IPS-20b (cell line): ENCODE measurements at regions not wholly inside any gene's neighbourhood (a gene's known extent, or its start where the extent isn't known, plus 50 kb on each side); places are given as distances from the start of the nearest gene placed in this dataset.

Experiments used
- H3K27ac ChIP-seq: one replicate; pipeline ENCODE4 v1.5.1; 2013; ENCODE audit warnings: low read length
- H3K27me3 ChIP-seq: 2 replicates; pipeline ENCODE4 v1.6.1; 2013; ENCODE audit warnings: mild to moderate bottlenecking, low read length, inconsistent platforms; ENCODE audit not compliant: insufficient read depth
- H3K36me3 ChIP-seq: 2 replicates; pipeline ENCODE4 v1.6.1; 2013; ENCODE audit warnings: low read depth, mild to moderate bottlenecking, inconsistent platforms, low read length, moderate library complexity; ENCODE audit not compliant: insufficient read depth
- H3K4me1 ChIP-seq: 2 replicates; pipeline ENCODE4 v1.6.1; 2013; ENCODE audit warnings: mild to moderate bottlenecking, control low read depth, inconsistent platforms, low read length, moderate library complexity; ENCODE audit not compliant: insufficient read depth
- H3K4me3 ChIP-seq: 2 replicates; pipeline ENCODE4 v1.5.1; 2013; ENCODE audit warnings: mild to moderate bottlenecking, low read length, inconsistent platforms
- H3K9ac ChIP-seq: 2 replicates; pipeline ENCODE4 v1.6.1; 2013; ENCODE audit warnings: low read depth, mild to moderate bottlenecking, inconsistent platforms, low read length, moderate library complexity
- H3K9me3 ChIP-seq: 2 replicates; pipeline ENCODE4 v1.6.1; 2013; ENCODE audit warnings: mild to moderate bottlenecking, low read depth, low read length, inconsistent platforms; ENCODE audit not compliant: insufficient read depth

- Histone ChIP-seq H3K27ac (no peak overlapping the region), H3K4me3 (no peak overlapping the region), H3K9ac (no peak overlapping the region), H3K27me3 (no peaks in the 10 kb centered on the region), H3K9me3 (no peaks in the 10 kb centered on the region), H3K36me3 (no peaks in the 10 kb centered on the region), H3K4me1 (no peaks in the 10 kb centered on the region)
These were observed 685.0 kb upstream of the EPHA5 start for GRCh38 chr4:66355328-66355727.

- Histone ChIP-seq H3K27ac (no peak overlapping the region), H3K4me3 (no peak overlapping the region), H3K9ac (no peak overlapping the region), H3K4me1 (no peaks in the 10 kb centered on the region), H3K36me3 (no peaks in the 10 kb centered on the region), H3K27me3 (no peaks in the 10 kb centered on the region), H3K9me3 (no peaks in the 10 kb centered on the region)
These were observed 681.5 kb upstream of the EPHA5 start for GRCh38 chr4:66351761-66352160.

GRCh38 chr4:66340286-66340893, 670.1 kb upstream of the EPHA5 start:
- no peak overlapping the region for H3K27ac ChIP-seq
- no peak overlapping the region for H3K9ac ChIP-seq
- H3K4me3 ChIP-seq = no peak overlapping the region
- H3K4me1 ChIP-seq = no peaks in the 10 kb centered on the region
- no peaks in the 10 kb centered on the region for H3K36me3 ChIP-seq
- no peaks in the 10 kb centered on the region for H3K27me3 ChIP-seq
- H3K9me3 ChIP-seq = no peaks in the 10 kb centered on the region

GRCh38 chr4:66339007-66339406, 668.7 kb upstream of the EPHA5 start:
- H3K4me3 ChIP-seq = no peak overlapping the region
- H3K27ac ChIP-seq = no peak overlapping the region
- H3K9me3 ChIP-seq = no peaks in the 10 kb centered on the region
- H3K27me3 ChIP-seq = no peaks in the 10 kb centered on the region
- H3K9ac ChIP-seq = no peak overlapping the region
- no peaks in the 10 kb centered on the region for H3K4me1 ChIP-seq
- no peaks in the 10 kb centered on the region for H3K36me3 ChIP-seq

- Histone ChIP-seq H3K36me3 (no peaks in the 10 kb centered on the region), H3K4me1 (no peaks in the 10 kb centered on the region), H3K27ac (no peak overlapping the region)
These were observed 661.5 kb upstream of the EPHA5 start for GRCh38 chr4:66331761-66332160.

GRCh38 chr4:66330125-66330524, 659.8 kb upstream of the EPHA5 start:
- Histone ChIP-seq H3K36me3 (no peaks in the 10 kb centered on the region), H3K9me3 (no peaks in the 10 kb centered on the region), H3K4me1 (no peaks in the 10 kb centered on the region), H3K4me3 (no peak overlapping the region), H3K27ac (no peak overlapping the region), H3K9ac (no peak overlapping the region), H3K27me3 (no peaks in the 10 kb centered on the region)

More at GRCh38 chr4:66331761-66332160, 661.5 kb upstream of the EPHA5 start:
- Histone ChIP-seq H3K9ac (no peak overlapping the region), H3K4me3 (no peak overlapping the region), H3K9me3 (no peaks in the 10 kb centered on the region), H3K27me3 (no peaks in the 10 kb centered on the region)

GRCh38 chr4:66328803-66329574, 658.7 kb upstream of the EPHA5 start:
- H3K36me3 ChIP-seq = no peaks in the 10 kb centered on the region
- H3K27me3 ChIP-seq = no peaks in the 10 kb centered on the region
- no peaks in the 10 kb centered on the region for H3K9me3 ChIP-seq
- no peak overlapping the region for H3K27ac ChIP-seq
- H3K9ac ChIP-seq = no peak overlapping the region
- H3K4me3 ChIP-seq = no peak overlapping the region
- H3K4me1 ChIP-seq = no peaks in the 10 kb centered on the region

- Histone ChIP-seq H3K27me3 (no peaks in the 10 kb centered on the region), H3K9me3 (peaks cover 19% of the 10 kb centered on the region), H3K36me3 (no peaks in the 10 kb centered on the region), H3K27ac (no peak overlapping the region), H3K4me3 (no peak overlapping the region), H3K4me1 (no peaks in the 10 kb centered on the region), H3K9ac (no peak overlapping the region)
These were observed 637.6 kb upstream of the EPHA5 start for GRCh38 chr4:66307641-66308438.

GRCh38 chr4:66300336-66300934, 630.1 kb upstream of the EPHA5 start:
- Histone ChIP-seq H3K4me3 (no peak overlapping the region), H3K9me3 (no peaks in the 10 kb centered on the region), H3K36me3 (no peaks in the 10 kb centered on the region), H3K4me1 (no peaks in the 10 kb centered on the region), H3K27me3 (no peaks in the 10 kb centered on the region), H3K9ac (no peak overlapping the region), H3K27ac (no peak overlapping the region)

GRCh38 chr4:66298569-66298968, 628.3 kb upstream of the EPHA5 start:
- peaks cover 8% of the 10 kb centered on the region; the same call in 1 of the 2 replicates for H3K4me1 ChIP-seq
- H3K27me3 ChIP-seq = no peaks in the 10 kb centered on the region
- no peak overlapping the region for H3K4me3 ChIP-seq
- H3K27ac ChIP-seq = no peak overlapping the region
- no peak overlapping the region for H3K9ac ChIP-seq
- H3K36me3 ChIP-seq = no peaks in the 10 kb centered on the region
- H3K9me3 ChIP-seq = no peaks in the 10 kb centered on the region

- no peak overlapping the region for H3K9ac ChIP-seq
- no peaks in the 10 kb centered on the region for H3K9me3 ChIP-seq
- no peaks in the 10 kb centered on the region for H3K27me3 ChIP-seq
- H3K4me1 ChIP-seq = peaks cover 12% of the 10 kb centered on the region; the same call in 1 of the 2 replicates
- H3K36me3 ChIP-seq = no peaks in the 10 kb centered on the region
- no peak overlapping the region for H3K4me3 ChIP-seq
- no peak overlapping the region for H3K27ac ChIP-seq
These were observed 627.4 kb upstream of the EPHA5 start for GRCh38 chr4:66297703-66298102.
